CD14-positive monocyte (primary cell): ENCODE measurements at regions not wholly inside any gene's neighbourhood (a gene's known extent, or its start where the extent isn't known, plus 50 kb on each side); places are given as distances from the start of the nearest gene placed in this dataset.

ENCODE experiments used
- DNase-seq, 3 donors: peaks; one replicate each; pipeline ENCODE4 v3.0.0-alpha.2; 2011 to 2022
- H2AFZ ChIP-seq: 2 replicates; pipeline ENCODE4 v1.6.0; 2012; ENCODE audit warnings: mild to moderate bottlenecking, low read depth, low read length, inconsistent platforms; ENCODE audit not compliant: insufficient read depth, poor library complexity, severe bottlenecking
- H3K27ac ChIP-seq, 2 donors: 1 replicate in 1 of 2; 2 replicates in 1 of 2; pipeline ENCODE4 v1.5.1; 2012 to 2013; ENCODE audit warnings: low read length in 2 of 2, control low read depth in 1 of 2, inconsistent platforms in 1 of 2, low read depth in 1 of 2, mild to moderate bottlenecking in 1 of 2
- H3K27me3 ChIP-seq, 2 donors: one replicate each; pipeline versions ENCODE4 v1.6.0 to v1.6.1; 2011 to 2013; ENCODE audit warnings: low read length in 2 of 2; ENCODE audit not compliant: control insufficient read depth in 2 of 2, insufficient read depth in 2 of 2
- H3K36me3 ChIP-seq, 2 donors: replicated peaks in 1 of 2; 1 replicate in 1 of 2; 2 replicates in 1 of 2; pipeline versions ENCODE4 v1.5.1 to v1.6.1; 2012 to 2013; ENCODE audit warnings: low read length in 2 of 2, control low read depth in 1 of 2, inconsistent platforms in 1 of 2, mild to moderate bottlenecking in 1 of 2; ENCODE audit not compliant: insufficient read depth in 2 of 2, control insufficient read depth in 1 of 2
- H3K4me1 ChIP-seq, 2 donors: 1 replicate in 1 of 2; 2 replicates in 1 of 2; pipeline versions ENCODE4 v1.5.1 to v1.6.1; 2012 to 2013; ENCODE audit warnings: low read length in 2 of 2, control low read depth in 1 of 2, inconsistent platforms in 1 of 2, mild to moderate bottlenecking in 1 of 2, moderate library complexity in 1 of 2; ENCODE audit not compliant: insufficient read depth in 2 of 2, control insufficient read depth in 1 of 2
- H3K4me2 ChIP-seq: replicated peaks from 2 replicates; pipeline ENCODE3; 2012; ENCODE audit warnings: low read length, moderate library complexity, mild to moderate bottlenecking; ENCODE audit not compliant: poor library complexity, severe bottlenecking; ENCODE audit errors: extremely low read depth
- H3K4me3 ChIP-seq, 3 experiments: fragments of 200-600 bp in 1 of 3; sonication (generic) in 1 of 3; replicated peaks in 1 of 3; 1 replicate in 2 of 3; 2 replicates in 1 of 3; pipeline ENCODE4 v1.5.1; 2011 to 2013; ENCODE audit warnings: low read length in 3 of 3, mild to moderate bottlenecking in 3 of 3, control low read depth in 2 of 3, low read depth in 2 of 3, inconsistent platforms in 1 of 3, moderate library complexity in 1 of 3
- H3K79me2 ChIP-seq: 2 replicates; pipeline ENCODE4 v1.6.0; 2012; ENCODE audit warnings: mild to moderate bottlenecking, control low read depth, inconsistent platforms, low read length, moderate library complexity; ENCODE audit not compliant: insufficient read depth
- H3K9ac ChIP-seq: 2 replicates; pipeline ENCODE4 v1.6.0; 2017; ENCODE audit warnings: low read length, mild to moderate bottlenecking; ENCODE audit not compliant: insufficient read depth, poor library complexity, severe bottlenecking
- H3K9me3 ChIP-seq, 2 donors: replicated peaks in 1 of 2; 1 replicate in 1 of 2; 2 replicates in 1 of 2; pipeline versions ENCODE4 v1.5.1 to v1.6.1; 2012 to 2013; ENCODE audit warnings: low read length in 2 of 2, control low read depth in 1 of 2; ENCODE audit not compliant: control insufficient read depth in 1 of 2, insufficient read depth in 1 of 2
- H4K20me1 ChIP-seq: 2 replicates; pipeline ENCODE4 v1.6.0; 2012; ENCODE audit warnings: mild to moderate bottlenecking, low read length, control low read depth, moderate library complexity; ENCODE audit not compliant: insufficient read depth
- H3K27ac Mint-ChIP-seq, 7 donors: one replicate each; pipeline ENCODE4 v1.8.0; 2020; ENCODE audit warnings: mild to moderate bottlenecking in 7 of 7, mixed read lengths in 7 of 7, moderate library complexity in 6 of 7, inconsistent platforms in 2 of 7
- H3K27me3 Mint-ChIP-seq, 3 donors: one replicate each; pipeline ENCODE4 v1.8.0; 2021 to 2022; ENCODE audit warnings: low read depth in 3 of 3, mild to moderate bottlenecking in 3 of 3, mixed read lengths in 3 of 3, moderate library complexity in 3 of 3, inconsistent platforms in 1 of 3
- H3K36me3 Mint-ChIP-seq, 2 donors: one replicate each; pipeline ENCODE4 v1.8.0; 2020; ENCODE audit warnings: mixed read lengths in 2 of 2, inconsistent platforms in 1 of 2, mild to moderate bottlenecking in 1 of 2
- H3K4me1 Mint-ChIP-seq: one replicate; pipeline ENCODE4 v1.8.0; 2020; ENCODE audit warnings: mild to moderate bottlenecking, mixed read lengths
- H3K4me3 Mint-ChIP-seq, 2 donors: one replicate each; pipeline ENCODE4 v1.8.0; 2020; ENCODE audit warnings: mild to moderate bottlenecking in 2 of 2, mixed read lengths in 2 of 2, moderate library complexity in 1 of 2
- H3K9me3 Mint-ChIP-seq, 7 donors: one replicate each; pipeline ENCODE4 v1.8.0; 2020 to 2022; ENCODE audit warnings: mixed read lengths in 7 of 7, mild to moderate bottlenecking in 6 of 7, moderate library complexity in 6 of 7, inconsistent platforms in 2 of 7
- WGBS: methylation state at CpG from one replicate; pipeline ENCODE4 v1.1.5; 2013; ENCODE audit warnings: missing lambda C conversion rate; ENCODE audit not compliant: insufficient coverage; 5-methylcytosine and 5-hydroxymethylcytosine counted together
- intact Hi-C, 2 donors: fragments of 100-400 bp; cut with micrococcal nuclease; formaldehyde crosslinking; loops; one replicate each; pipeline versions ENCODE4 v1.15.0 to v1.15.1; 2023
- TF ChIP-seq, protein P1 (sequence below): fragments of 200-600 bp; IDR thresholded peaks from one replicate; pipeline ENCODE4 v1.8.0; 2022; ENCODE audit warnings: antibody characterized with exemption, mild to moderate bottlenecking

GRCh38 chr14:27148143-27148542, 550.3 kb upstream of the NOVA1 start:
- Histone ChIP-seq H3K79me2 (no peaks in the 10 kb centered on the region), H3K27me3 (no peaks in the 10 kb centered on the region), H3K4me1 (no peaks in the 10 kb centered on the region), H3K9me3 (peaks cover 0 to 11% of the 10 kb centered on the region in 2 donors), H3K4me2 (no peak overlapping the region), H3K9ac (no peak overlapping the region), H3K27ac (no peak overlapping the region), H3K36me3 (no peaks in the 10 kb centered on the region), H3K4me3 (no peak overlapping the region), H2AFZ (no peak overlapping the region), H4K20me1 (no peaks in the 10 kb centered on the region)
- Mint-ChIP-seq H3K4me1 (no peaks in the 10 kb centered on the region), H3K4me3 (no peak overlapping the region), H3K9me3 (peaks cover 0 to 7% (median 0%) of the 10 kb centered on the region in 7 donors), H3K27me3 (no peaks in the 10 kb centered on the region), H3K36me3 (no peaks in the 10 kb centered on the region), H3K27ac (no peak overlapping the region)
- DNase-seq, result no peak
- TF ChIP-seq, protein P1, sequence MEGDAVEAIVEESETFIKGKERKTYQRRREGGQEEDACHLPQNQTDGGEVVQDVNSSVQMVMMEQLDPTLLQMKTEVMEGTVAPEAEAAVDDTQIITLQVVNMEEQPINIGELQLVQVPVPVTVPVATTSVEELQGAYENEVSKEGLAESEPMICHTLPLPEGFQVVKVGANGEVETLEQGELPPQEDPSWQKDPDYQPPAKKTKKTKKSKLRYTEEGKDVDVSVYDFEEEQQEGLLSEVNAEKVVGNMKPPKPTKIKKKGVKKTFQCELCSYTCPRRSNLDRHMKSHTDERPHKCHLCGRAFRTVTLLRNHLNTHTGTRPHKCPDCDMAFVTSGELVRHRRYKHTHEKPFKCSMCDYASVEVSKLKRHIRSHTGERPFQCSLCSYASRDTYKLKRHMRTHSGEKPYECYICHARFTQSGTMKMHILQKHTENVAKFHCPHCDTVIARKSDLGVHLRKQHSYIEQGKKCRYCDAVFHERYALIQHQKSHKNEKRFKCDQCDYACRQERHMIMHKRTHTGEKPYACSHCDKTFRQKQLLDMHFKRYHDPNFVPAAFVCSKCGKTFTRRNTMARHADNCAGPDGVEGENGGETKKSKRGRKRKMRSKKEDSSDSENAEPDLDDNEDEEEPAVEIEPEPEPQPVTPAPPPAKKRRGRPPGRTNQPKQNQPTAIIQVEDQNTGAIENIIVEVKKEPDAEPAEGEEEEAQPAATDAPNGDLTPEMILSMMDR, result no peak
- intact Hi-C loops, result no loop called here

DNA sequence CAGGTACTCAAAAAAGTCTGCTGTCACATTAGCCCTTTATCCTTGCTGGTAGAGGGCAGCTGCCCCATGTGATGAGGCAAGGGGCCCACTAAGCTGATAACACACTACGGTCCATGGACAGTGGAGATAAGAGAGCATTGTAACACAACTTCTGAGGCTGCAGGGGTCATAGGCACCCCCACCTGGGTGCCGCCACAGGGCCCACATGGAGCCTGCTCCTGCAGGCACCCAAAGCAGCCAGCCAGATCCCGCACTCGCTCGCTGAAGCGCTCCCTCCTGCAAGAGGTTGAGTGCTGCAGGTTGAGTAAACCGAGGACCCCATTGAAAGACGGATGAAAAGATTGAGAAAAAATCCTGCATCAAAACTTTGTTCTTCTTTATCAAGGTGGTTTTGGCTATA, 566.3 kb upstream of the NOVA1 start:
- intact Hi-C loops, result no loop called here
- no peak overlapping the region for H3K27ac ChIP-seq
- H3K27me3 Mint-ChIP-seq, result no peaks in the 10 kb centered on the region
- no peak overlapping the region for H3K4me3 Mint-ChIP-seq
- peaks cover 0 to 12% (median 8%) of the 10 kb centered on the region in 7 donors for H3K9me3 Mint-ChIP-seq
- TF ChIP-seq, protein P1, result no peak
- no peaks in the 10 kb centered on the region for H3K36me3 ChIP-seq
- H3K9me3 ChIP-seq, result peaks cover 8 to 14% of the 10 kb centered on the region in 2 donors
- no peaks in the 10 kb centered on the region for H4K20me1 ChIP-seq
- no peak overlapping the region for H3K9ac ChIP-seq
- H3K4me1 Mint-ChIP-seq, result no peaks in the 10 kb centered on the region
- H3K36me3 Mint-ChIP-seq, result no peaks in the 10 kb centered on the region
- 100% methylated on average over 5 of the region's 8 CpGs for WGBS
- no peak overlapping the region for H3K27ac Mint-ChIP-seq
- no peak overlapping the region for H2AFZ ChIP-seq
- H3K27me3 ChIP-seq, result no peaks in the 10 kb centered on the region
- no peaks in the 10 kb centered on the region for H3K4me1 ChIP-seq
- DNase-seq, result no peak
- no peaks in the 10 kb centered on the region for H3K79me2 ChIP-seq
- H3K4me2 ChIP-seq, result no peak overlapping the region
- no peak overlapping the region for H3K4me3 ChIP-seq
